Kidney (tissue), 13 donors: ENCODE measurements at regions not wholly inside any gene's neighbourhood (a gene's known extent, or its start where the extent isn't known, plus 50 kb on each side); places are given as distances from the start of the nearest gene placed in this dataset.

Experiments
- DNase-seq, 5 donors: peaks; one replicate each; pipeline ENCODE4 v3.0.0-alpha.2; 2013 to 2020
- FAIRE-seq: peaks from 2 replicates; lab custom pipeline; 2012; peaks lifted over from hg19 to GRCh38; lab: Jason Lieb, UNC
- H3K27ac ChIP-seq, 2 donors: one replicate each; pipeline ENCODE4 v1.7.0; 2013; ENCODE audit warnings: low read depth in 2 of 2, low read length in 2 of 2, inconsistent platforms in 1 of 2
- H3K27me3 ChIP-seq: one replicate; pipeline ENCODE4 v1.7.1; 2013; ENCODE audit warnings: low read length, inconsistent platforms; ENCODE audit not compliant: control insufficient read depth, insufficient read depth
- H3K36me3 ChIP-seq, 3 donors: one replicate each; pipeline versions ENCODE4 v1.7.0 to v1.7.1; 2013; ENCODE audit warnings: low read length in 3 of 3, control low read depth in 1 of 3, inconsistent platforms in 1 of 3; ENCODE audit not compliant: insufficient read depth in 3 of 3, control insufficient read depth in 2 of 3
- H3K4me1 ChIP-seq, 3 donors: one replicate each; pipeline versions ENCODE4 v1.7.0 to v1.7.1; 2013; ENCODE audit warnings: low read length in 3 of 3, inconsistent platforms in 1 of 3, low read depth in 1 of 3; ENCODE audit not compliant: control insufficient read depth in 2 of 3, insufficient read depth in 2 of 3
- H3K4me3 ChIP-seq, 3 donors: one replicate each; pipeline versions ENCODE4 v1.7.0 to v1.8.1; 2013; ENCODE audit warnings: low read length in 3 of 3, control low read depth in 1 of 3, inconsistent platforms in 1 of 3
- H3K9ac ChIP-seq, 3 donors: one replicate each; pipeline versions ENCODE4 v1.7.0 to v1.7.1; 2013; ENCODE audit warnings: low read length in 3 of 3, control low read depth in 1 of 3, inconsistent platforms in 1 of 3
- H3K9me3 ChIP-seq, 3 donors: one replicate each; pipeline versions ENCODE4 v1.7.0 to v1.7.1; 2013; ENCODE audit warnings: low read length in 3 of 3, control low read depth in 1 of 3, inconsistent platforms in 1 of 3; ENCODE audit not compliant: control insufficient read depth in 2 of 3, insufficient read depth in 1 of 3
- CTCF ChIP-seq: IDR thresholded peaks from 3 replicates; pipeline ENCODE4 v1.5.1; 2012; ENCODE audit warnings: mild to moderate bottlenecking, moderate library complexity, borderline replicate concordance; ENCODE audit not compliant: insufficient read depth; ENCODE audit errors: extremely low read depth
- intact Hi-C: fragments of 100-400 bp; cut with DNase I; formaldehyde crosslinking; loops from one replicate; pipeline ENCODE4 v1.11.1; 2022
- donor health status: control.
- donor health status: control.
- donor health status: control.
- donor health status: control.
- donor health status: control.
- donor health status: DM: yes; HTN: yes; CAD: no.
- donor health status: Normal renal cell carcinoma (clear cell type).

- FAIRE-seq (no peak), DNase-seq (no peak)
- no peaks in the 10 kb centered on the region for H3K4me1 ChIP-seq
- H3K9ac ChIP-seq: no peak overlapping the region
- no peak for TF ChIP-seq CTCF
- no peak overlapping the region for H3K27ac ChIP-seq
- no peaks in the 10 kb centered on the region for H3K36me3 ChIP-seq
- intact Hi-C loops: no loop called here
- H3K9me3 ChIP-seq: peaks cover 0 to 4% (median 0%) of the 10 kb centered on the region in 3 donors
- H3K27me3 ChIP-seq: no peaks in the 10 kb centered on the region
- H3K4me3 ChIP-seq: no peak overlapping the region
Measured at GRCh38 chr3:59692117-59692516, 642.3 kb upstream of the CFAP20DC start.

GRCh38 chr3:59690886-59691285 is 641.1 kb upstream of the CFAP20DC start:
- FAIRE-seq: no peak
- Histone ChIP-seq H3K9me3 (peaks cover 0 to 4% (median 0%) of the 10 kb centered on the region in 3 donors), H3K9ac (no peak overlapping the region), H3K4me3 (no peak overlapping the region), H3K4me1 (no peaks in the 10 kb centered on the region), H3K27me3 (no peaks in the 10 kb centered on the region), H3K36me3 (no peaks in the 10 kb centered on the region), H3K27ac (no peak overlapping the region)
- no peak for DNase-seq
- TF ChIP-seq CTCF: no peak
- intact Hi-C loops: no loop called here

- Histone ChIP-seq H3K4me1 (no peaks in the 10 kb centered on the region), H3K9me3 (peaks cover 0 to 4% (median 0%) of the 10 kb centered on the region in 3 donors), H3K4me3 (no peak overlapping the region), H3K9ac (no peak overlapping the region), H3K27me3 (no peaks in the 10 kb centered on the region), H3K36me3 (no peaks in the 10 kb centered on the region), H3K27ac (no peak overlapping the region)
- TF ChIP-seq CTCF: no peak
- intact Hi-C loops: no loop called here
- DNase-seq: no peak
- FAIRE-seq: no peak
Measured at GRCh38 chr3:59688636-59689035, 638.8 kb upstream of the CFAP20DC start.

- Histone ChIP-seq H3K9ac (no peak overlapping the region), H3K9me3 (no peaks in the 10 kb centered on the region), H3K27me3 (no peaks in the 10 kb centered on the region), H3K4me1 (no peaks in the 10 kb centered on the region), H3K4me3 (no peak overlapping the region), H3K27ac (no peak overlapping the region), H3K36me3 (no peaks in the 10 kb centered on the region)
- DNase-seq (no peak), FAIRE-seq (no peak)
- intact Hi-C loops: no loop called here
- TF ChIP-seq CTCF: no peak
Measured at GRCh38 chr3:59685432-59685831, 635.6 kb upstream of the CFAP20DC start.
